HG03196 (cell line): ENCODE measurements at regions not wholly inside any gene's neighbourhood (a gene's known extent, or its start where the extent isn't known, plus 50 kb on each side); places are given as distances from the start of the nearest gene placed in this dataset.
"Not testable (repeated sequence)": the region's sequence is repeated elsewhere in the genome, so short reads cannot be mapped to it uniquely, and the experiment has no call there.

Source experiments
- ATAC-seq: cut with Tn5 transposase; IDR thresholded peaks from one replicate; pipeline ENCODE4 v1.9.1; 2021; ENCODE audit not compliant: unreplicated experiment

DNA sequence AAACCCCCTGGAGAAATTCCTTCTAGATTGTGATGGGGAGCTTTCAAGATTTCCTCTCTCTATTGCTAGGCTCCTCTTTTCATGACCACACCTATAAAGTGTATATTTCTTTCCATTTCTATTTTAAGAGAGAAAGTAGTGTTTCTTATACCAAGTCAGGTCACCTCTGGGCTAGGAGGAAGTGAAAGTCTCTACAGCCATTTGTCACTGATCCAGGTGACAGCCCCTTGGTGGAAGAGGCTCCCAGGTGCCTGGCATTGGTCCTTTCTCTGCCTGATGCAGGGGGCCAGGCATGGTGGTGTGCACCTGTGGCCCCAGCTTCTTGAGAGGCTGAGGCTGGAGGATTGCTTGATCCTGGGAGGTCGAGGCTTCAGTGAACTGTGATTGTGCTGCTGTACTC, 64.7 kb downstream of the DHCR7 start:
- ATAC-seq, result peak; percentile 53

DNA sequence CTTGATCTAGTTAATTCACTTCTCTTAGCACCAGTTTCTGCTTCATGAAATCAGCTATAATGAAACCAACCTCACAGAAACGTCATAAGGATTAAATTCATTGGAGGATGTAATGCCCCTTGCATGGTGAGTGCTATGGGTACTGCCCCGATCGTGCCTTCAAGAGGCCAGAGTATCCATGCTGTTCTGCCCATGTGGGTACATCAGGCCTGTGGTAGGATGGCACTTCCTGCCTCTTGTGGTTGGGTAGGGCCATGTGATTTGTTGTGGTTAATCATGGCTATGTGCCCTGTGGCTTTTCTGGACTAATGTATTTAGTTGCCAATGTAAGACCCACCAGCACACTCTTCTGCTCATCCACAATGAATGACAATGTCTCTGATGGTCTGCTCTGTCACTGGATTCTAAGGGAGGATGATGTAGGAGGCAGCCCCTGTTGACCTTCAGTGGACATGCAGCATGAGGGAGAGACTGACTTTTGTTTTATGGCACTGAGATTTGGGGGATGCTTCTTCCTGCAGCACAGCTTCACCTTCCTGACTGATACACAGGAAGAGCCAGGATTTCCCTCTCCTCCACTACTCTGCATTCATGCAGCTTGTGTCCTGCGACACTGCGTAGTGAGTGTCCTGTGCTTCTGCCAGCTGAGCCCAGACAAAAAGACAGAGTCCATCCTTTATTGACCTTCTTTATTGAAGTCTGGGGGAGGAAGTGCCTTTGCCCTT, 66.2 kb downstream of the DHCR7 start:
- ATAC-seq, result no peak

DNA sequence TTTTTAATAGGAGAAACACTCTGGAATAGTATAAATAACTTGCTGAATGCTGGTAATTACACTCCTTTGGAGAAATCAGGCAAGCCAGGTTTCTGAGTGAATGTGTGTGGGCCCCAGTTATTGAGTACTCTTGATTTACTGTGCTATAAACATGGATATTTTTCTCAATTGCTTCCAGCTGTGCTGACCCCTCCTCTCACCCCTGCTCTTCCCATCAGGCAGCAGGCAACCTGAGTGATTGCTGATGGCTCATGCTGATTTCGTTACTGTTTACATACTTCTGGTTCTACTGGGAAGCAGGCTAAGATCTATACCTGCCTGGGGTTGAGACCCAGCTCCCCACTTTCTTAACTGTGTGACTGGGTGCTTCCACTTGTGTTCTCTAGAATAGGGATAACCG, 68.5 kb downstream of the DHCR7 start:
- ATAC-seq, result no peak

DNA sequence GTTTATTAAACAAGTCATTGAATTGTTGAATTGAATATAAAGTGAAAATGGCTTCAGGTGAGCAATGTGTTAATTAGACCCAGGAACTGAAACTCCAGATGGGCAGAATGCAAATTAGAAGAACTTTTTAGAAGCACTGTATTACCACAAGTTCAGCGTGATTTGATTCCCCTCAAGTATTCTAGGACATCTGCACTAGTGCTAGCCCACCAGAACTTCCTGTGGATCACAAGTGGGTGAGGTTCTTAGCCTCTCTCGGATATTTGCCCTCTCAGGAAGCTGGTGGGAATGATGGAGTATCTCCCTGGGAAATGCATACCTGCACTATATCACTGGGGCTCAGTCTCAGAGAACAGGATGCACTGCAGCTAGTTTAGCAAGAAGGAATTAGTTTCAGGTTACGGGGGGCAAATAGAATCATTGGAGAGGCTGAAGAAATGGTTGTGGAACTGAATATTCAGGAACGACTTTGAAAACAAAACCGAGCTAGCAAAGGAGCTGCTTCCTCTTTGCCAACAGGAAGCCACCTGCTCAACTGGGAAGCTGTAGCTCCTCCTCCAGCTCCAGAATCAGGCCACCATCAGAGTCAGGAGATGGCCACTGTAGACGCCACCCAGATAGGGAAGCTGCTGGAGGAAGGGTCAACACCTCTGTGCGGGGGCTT, 74.3 kb downstream of the DHCR7 start:
- peak; percentile 52 for ATAC-seq

DNA sequence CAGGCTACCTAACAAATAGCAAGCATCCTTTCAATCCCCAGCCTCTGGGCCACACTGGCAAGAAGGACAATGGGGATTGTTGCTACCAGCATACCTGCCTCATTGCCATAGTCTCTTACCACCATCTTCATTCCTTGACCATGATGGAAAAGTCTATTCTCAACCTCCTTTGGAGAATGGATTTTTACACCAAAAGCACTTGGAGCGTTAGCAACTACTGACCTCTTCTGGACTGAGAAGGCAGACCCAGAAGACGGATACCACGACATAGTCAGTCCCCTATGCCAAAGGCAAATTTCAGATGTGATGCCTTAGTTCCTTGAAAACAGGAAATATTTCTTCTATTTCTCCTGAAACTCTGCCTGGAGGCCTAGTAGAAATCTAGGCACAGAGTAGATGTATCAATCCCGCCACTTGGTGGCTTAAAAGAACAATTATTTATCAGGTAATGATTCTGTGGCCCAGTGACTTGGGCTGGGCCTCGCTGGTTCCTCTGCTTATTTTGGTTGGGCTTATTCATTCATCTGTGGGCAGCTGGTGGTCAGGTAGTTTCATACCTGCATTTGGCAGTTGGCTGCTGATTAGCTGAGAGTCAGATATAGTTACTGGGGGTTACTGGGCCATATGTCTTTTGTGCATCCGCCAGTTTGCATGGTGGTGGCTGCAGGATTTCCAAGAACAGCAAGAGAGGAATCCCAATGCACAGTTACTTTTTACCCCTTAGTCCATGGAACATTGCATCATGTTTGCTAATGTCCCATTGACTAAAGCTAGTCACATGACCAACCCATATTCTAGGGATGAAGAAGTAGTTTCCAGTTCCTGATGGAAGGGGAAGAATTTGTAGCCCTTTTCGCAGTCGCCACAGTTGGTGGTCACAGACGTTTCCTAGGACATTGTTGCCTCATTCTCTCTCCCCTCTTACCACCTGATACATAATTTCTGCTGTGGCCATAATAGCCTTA, 75.2 kb downstream of the DHCR7 start:
- no peak for ATAC-seq

DNA sequence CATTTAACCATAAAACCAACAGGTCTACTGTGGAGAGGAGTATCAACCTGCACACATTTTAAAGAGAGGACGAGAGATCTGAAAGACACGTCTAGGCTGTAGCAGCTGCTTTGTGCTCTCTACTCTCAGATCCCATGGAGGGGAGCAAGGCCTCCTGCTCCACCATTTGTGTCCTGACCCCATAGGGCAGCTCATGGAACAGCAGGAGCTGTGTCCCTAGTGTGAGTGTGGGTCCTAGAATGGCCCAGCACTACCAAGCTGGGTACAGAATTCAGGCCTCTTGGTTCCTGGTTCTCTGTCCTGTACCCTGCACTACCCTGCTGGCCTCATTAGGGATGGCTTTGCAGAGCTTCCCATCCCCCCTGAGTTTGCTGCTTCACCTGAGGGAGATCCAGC, 76.5 kb downstream of the DHCR7 start:
- no peak for ATAC-seq

DNA sequence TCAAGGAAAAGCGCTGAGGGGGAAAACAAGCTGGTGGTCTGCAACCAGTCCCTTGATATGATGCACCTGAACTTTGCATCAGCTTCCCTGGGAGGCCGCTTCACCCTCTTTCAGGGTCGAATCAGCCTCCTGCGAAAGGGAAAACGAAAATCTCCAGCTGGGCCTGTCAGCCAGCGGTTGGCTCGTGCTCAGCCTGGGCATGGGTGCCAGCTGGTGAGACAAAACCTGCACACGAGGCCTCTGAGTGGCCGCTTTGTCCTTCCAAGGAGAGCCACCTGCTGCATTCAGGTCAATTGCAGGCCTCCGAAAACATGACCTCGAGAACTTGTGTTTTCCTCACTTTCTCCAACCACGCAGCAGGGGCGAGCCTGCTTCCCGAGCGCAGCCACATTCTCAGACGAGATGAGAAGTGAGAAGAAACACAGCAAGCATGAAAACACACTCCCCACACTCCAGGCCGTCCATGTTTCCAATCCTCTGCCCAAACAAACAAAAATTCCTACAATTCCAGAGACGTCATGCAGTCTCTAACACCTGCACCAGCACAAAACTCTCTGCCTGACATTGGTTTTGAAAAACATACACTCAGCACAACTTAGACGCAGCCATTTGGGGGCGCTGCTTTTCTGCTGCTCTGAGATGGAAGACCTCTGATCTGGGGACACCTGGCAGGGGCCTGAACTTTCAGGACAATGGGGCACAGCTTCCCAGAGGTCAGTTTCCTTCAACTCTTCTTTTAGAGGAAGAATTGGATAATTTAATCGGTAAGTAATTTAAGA, 77.1 kb downstream of the DHCR7 start:
- no peak for ATAC-seq

DNA sequence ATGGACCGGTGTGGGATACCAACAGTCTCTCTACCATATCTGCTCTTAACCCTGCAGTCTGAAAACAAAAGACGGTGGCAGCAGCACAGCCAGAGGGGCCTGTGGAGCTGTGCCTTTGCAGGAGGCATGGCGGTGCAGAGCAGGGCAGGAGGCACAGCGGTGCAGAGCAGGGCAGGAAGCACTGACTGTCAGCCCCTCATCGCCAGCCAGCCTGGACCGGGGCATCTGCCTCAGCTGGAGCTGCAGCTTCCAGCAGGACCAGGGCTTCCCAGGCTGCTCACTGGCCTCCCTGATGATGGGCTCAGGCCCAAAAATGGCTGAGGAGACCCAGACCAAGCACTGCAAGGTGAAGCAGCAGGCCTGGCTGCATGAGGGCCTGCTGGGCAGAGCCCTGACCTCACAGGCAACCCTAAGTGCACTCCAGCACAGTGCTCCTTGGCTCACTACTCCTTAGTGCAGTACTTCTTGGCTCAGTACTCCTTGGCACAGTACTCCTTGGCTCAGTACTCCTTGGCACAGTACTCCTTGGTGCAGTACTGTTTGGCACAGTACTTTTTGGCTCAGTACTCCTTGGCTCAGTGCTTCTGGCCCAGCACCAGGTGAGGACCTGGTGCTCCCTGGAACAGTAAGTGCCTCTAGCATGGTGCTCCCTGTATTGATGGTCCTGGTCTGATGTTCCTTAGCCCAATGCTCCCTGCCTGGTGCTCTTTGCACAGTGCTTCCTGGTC, 78.0 kb downstream of the DHCR7 start:
- ATAC-seq, result no peak

DNA sequence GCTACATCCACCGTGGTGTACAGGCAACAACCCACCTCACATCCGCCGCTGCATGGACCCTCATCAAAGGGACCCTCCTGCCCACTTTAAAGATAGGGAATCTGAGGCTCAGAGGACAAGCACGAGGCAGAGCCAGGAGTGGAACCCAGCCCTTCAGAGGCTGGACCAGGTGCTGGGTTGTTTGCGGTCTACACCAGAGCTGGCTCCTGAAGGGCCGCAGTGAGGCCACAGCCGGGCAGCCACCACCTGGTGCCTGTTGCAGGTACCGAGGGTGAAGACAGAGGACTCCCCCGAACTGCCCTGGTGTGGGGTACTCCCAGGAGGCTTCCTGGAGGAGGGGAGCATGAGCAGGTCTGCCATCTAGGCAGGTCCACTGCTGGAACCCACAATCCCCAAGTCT, 78.8 kb downstream of the DHCR7 start:
- no peak for ATAC-seq

DNA sequence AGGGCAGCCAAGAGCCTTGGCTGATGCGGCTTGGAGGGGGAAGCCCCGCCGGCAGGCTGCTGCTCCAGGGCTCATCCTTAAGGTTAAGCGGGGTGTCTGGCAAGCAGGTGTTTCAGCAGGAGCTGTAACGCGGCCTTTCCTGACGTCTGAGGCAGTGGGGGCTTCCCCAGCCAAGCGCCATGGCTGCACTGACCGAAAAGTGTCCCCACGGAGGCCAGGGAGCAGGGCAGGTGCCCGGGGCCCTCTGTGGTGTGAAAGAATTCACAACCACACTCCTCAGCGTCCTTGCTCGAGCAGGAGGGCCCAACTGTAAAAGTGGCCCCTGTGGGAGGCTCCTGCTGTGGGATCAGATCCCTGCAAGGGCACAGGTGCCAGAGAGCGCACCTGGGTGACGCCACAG, 79.2 kb downstream of the DHCR7 start:
- no peak for ATAC-seq

DNA sequence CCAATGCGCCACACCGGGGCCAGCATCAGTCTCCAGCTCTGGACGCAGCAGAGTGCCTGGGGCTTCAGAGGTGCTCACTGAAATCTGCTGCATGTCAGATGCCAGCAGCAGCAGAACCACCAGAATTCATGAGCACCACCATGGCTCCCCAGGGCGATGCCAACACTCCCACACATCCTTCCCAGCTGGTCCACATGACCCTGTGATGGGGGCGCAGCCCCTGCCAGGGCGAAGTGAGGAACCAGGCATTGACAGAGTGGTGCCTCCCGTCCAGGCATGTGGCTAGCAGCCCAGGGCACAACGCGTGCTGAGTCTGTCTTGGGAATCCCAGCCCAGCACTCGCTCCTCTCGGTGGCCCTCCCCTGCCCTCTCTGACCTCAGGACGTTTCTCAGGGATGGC, 80.4 kb downstream of the DHCR7 start:
- no peak for ATAC-seq

DNA sequence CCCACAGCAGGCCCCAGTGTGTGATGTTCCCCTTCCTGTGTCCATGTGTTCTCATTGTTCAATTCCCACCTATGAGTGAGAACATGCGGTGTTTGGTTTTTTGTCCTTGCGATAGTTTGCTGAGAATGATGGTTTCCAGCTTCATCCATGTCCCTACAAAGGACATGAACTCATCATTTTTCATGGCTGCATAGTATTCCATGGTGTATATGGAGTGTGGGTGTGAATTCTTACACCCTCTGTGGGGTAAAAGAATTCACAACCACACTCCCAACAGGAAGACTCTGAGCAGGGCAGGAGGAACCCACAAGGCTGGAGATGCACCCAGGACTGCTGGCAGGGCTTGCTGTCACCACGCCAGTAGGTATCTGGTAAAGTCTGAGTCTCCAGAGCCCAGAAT, 80.9 kb downstream of the DHCR7 start:
- ATAC-seq, result not testable (repeated sequence)

DNA sequence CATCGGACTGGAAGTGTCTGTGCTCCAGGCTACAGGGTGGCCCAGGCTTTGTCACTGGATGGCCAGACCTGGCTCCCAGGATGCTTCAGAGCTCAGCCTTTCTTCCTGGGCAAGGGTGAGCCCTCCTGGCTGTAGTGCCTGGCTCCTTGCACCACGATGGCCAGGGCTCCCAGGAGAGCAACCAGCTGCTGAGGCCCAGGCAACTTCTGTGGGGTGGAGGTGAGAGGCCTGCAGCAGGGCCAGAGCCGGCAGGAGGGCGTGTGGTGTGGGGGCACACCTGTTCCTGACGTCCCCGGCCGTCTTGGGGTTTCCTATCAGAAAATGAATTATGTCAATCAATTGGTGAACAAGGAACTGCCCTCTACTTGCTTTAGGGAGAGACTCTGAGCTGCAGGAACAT, 82.1 kb downstream of the DHCR7 start:
- ATAC-seq, result no peak

DNA sequence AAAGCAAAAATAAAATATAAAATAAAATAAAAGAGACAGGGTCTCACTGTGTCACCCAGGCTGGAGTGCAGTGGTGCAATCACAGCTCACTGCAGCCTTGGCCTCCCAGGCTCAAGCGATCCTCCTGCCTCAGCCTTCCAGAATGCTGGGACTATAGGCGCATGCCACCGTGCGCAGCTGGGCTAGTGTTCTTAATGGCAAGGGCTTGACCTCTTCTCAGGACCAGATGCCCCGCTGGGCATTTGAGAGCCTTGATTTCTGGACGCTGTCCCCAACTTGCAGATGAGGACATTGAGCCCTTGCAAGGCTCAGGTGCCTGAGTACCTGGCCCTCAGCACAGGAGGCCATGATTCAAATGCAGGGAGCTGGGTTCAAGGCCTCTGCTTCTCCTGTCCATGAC, 82.6 kb downstream of the DHCR7 start:
- no peak for ATAC-seq

DNA sequence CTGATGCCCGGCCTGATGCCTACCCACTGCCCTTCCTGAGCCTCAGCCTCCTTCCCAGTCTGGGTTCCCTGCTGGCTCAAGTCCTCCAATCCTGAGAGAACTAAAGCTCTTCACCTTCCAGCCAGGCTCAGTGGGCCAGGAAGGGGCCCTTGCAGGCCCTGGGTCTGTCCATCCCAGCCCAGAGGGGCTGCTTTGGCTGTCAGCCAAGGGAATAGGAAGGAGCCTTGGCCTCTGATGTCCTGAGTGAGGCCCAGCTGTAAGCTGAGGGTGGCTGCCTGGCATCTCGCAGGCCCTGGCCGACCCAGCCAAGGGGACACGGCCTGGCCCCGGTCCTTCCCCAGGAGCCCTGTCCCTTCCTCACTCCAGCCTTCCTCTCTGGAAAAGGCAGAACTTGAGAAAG, 83.4 kb downstream of the DHCR7 start:
- ATAC-seq, result no peak

DNA sequence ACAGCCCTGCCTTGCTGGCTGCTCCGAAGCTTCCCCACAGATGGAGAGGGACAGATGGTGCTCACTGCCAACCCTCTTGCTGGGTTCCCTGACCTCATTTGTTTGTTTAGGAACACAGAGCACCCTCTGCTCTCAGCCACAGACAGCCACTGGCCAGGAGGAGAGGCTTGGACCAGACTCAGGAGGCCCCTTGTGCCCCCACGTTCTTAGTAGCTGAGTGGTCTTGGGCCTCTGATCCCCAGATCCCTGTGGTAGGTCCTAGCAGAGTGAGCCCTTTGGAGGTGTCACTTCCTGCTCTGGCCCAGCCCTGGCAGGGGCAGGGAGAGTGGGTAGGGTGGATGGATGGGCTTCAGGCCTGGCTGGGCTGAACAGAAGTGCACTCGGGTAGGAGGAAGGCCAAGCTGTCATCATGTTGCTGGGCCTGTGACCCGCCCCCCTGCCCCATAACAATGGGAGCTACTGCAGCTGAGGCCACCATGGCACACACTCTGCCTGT, 84.0 kb downstream of the DHCR7 start:
- no peak for ATAC-seq

DNA sequence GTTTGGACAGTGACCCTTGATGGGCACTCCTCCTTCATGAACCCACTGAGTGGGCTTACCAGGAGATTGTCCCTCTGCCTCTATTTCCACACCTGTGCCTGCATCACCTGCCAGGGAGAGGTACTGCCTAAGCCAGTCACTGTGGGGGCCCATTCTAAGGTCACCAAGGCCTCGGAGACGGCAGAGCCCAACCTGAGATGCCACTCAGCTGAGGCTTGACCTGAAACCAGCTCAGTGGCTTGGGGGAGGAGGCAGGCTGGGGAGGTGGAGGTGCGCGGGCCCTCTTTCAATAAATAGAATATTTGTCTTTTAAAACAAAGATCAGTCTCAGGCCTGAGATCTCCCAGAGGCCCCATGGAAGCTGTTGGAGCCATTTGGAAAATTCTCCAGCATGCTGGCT, 84.5 kb downstream of the DHCR7 start:
- ATAC-seq, result no peak

DNA sequence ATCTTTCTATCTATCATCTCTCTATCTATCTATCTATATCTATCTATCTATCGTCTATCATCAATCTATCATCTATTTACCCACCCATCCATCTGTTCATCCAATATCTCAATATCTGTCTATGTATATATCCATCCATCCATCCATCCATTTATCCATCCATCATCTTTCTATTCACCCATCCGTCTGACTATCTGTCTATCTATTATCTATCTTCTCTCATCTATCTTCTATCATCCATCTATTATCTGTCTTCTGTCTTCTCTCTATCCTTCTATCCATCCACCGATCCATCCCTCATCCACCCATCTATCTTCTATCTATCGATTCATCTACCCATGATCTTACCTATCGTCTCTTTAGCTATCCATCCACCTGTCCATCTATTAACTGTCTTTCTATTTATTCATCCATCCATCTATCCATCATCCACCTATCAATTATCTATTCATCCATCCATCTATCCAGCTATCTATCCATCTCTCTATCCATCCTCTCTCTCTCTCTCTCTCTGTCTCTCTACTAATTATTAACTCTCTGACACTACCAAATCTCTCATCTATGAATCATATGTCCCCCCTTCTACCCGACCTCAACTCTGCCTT, 89.1 kb downstream of the DHCR7 start:
- ATAC-seq, result no peak

DNA sequence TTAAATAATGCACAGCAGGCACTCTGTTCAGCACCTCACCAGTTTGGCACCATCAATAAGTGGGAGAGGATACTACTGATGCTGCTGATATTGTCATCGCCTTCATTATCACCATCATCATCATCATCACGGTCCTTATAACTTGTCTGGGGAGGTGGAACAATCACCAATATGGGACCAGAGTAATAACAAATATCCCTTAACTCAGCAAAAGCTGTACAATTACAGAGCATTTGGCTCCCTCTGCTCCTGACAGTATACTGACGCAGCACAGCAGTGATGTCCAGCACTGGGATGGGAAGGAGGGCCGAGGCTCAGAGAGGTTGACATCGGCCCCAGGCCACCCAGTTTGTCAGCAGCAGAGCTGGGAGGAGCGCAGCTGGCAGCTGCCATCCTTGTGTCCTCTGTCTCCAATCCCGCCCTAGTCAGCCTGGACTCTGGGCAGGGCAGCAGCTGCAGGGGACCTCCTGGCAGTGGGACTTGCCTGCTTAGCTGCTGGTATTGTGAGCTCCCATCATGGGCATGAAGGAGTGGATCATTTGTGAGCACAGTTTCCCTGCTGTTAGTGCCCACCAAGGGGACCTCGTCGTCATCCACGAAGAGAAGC, 90.0 kb downstream of the DHCR7 start:
- ATAC-seq, result no peak
